ENCODE measurements at regions not wholly inside any gene's neighbourhood (a gene's known extent, or its start where the extent isn't known, plus 50 kb on each side); places are given as distances from the start of the nearest gene placed in this dataset.

DNA sequence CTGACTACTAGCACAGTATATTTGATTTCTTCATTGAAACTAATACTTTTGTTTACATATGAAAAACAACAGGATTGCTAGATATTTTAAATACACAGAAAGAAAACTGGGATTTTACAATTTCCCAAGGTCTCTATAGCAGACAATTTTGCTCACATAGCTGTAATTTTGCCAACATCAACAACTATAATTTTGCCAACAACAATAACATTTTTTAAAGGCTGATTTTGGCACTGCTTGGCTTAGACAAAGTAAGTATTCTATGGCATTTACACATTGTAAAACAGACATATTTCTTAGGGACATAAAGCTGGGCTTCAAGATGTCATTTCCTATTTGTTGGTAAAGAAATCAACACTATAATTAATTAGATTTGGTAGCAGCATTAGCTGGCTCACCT, 922.1 kb downstream of the RAB28 start:
- TF ChIP-seq, protein P1, sequence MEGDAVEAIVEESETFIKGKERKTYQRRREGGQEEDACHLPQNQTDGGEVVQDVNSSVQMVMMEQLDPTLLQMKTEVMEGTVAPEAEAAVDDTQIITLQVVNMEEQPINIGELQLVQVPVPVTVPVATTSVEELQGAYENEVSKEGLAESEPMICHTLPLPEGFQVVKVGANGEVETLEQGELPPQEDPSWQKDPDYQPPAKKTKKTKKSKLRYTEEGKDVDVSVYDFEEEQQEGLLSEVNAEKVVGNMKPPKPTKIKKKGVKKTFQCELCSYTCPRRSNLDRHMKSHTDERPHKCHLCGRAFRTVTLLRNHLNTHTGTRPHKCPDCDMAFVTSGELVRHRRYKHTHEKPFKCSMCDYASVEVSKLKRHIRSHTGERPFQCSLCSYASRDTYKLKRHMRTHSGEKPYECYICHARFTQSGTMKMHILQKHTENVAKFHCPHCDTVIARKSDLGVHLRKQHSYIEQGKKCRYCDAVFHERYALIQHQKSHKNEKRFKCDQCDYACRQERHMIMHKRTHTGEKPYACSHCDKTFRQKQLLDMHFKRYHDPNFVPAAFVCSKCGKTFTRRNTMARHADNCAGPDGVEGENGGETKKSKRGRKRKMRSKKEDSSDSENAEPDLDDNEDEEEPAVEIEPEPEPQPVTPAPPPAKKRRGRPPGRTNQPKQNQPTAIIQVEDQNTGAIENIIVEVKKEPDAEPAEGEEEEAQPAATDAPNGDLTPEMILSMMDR (IDR thresholded peaks at IDR 0.05): no peak
- no peak for TF ChIP-seq POLR2A (IDR thresholded peaks at IDR 0.05)

Data from tibial nerve (tissue), 3 donors.